Stimulated activated CD4-positive, alpha-beta T cell treated with anti-CD3 and anti-CD28 coated beads, Interleukin-2, amount 100 ng/mL, for 24 hours (primary cell): ENCODE measurements at regions not wholly inside any gene's neighbourhood (a gene's known extent, or its start where the extent isn't known, plus 50 kb on each side); places are given as distances from the start of the nearest gene placed in this dataset.

Experiments used
- DNase-seq, 2 donors: peaks; one replicate each; pipeline ENCODE4 v3.0.0-alpha.2; 2020

DNA sequence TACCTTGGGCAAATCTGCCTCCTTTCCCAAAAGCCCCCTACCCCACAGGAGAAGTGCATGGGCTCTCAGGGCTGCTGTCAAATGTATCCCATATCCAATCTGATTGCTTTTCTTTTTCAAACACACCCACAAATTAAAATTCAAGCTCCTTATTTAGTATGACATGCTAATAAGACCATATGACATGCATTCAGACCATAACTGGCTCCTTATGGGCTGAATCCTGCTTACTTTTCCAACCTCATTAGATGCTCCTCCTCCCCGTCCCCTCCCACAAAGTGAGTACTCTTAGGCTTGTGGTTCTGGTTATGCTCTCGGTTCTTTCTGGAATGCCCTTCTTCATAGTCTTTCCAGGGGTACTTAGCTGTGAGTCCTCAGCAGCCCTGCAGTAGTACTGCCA lies 59.0 kb upstream of the TOM1L1 start:
- no peak for DNase-seq

DNA sequence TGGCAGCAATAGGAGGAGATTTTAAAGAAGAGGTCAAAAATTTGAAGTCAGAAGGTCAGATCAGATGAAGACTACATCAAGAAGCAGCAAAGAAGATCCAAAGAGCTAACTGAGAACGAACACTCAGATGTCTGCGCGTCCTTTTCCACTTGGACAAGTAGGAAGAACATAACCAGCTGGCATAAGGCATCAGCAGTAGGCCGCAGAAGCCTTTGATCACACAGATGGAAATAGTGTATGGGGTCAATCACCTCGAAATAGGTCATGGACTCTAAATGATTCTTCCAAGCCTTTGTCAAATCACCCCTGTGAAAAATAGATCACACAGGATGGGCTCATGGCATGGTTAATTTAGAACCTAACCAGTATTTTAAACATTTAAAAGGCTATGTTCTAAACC lies 56.4 kb upstream of the TOM1L1 start:
- DNase-seq = no peak

DNA sequence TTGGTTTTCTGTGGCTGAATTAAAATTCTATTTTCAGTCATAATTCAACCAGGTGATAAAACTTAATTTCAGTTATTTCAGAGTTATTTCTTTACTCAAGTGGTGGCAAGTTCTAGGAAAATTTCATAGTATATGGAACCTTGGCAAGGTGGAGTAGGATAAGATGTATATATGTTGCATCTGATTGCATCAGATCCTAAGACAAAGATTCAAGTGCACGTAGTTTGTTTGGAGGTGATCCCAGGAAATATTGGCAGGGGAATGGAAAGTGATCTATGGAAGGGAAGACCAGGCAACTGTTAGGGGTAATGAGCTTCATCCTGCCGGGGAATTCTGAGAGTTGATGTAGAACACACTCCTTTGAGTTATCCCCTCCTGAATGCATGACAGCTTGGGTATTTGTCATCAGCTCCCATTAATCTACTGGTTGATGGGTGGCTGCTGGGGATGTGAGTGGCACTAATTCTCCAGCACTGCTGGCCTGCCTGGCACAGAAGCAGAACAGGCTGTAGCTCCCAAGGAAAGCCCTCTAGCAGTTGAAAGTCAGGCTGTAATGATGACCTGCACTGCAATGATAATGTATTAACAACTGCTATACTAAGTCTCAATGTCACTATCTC lies 52.2 kb upstream of the TOM1L1 start:
- no peak for DNase-seq

DNA sequence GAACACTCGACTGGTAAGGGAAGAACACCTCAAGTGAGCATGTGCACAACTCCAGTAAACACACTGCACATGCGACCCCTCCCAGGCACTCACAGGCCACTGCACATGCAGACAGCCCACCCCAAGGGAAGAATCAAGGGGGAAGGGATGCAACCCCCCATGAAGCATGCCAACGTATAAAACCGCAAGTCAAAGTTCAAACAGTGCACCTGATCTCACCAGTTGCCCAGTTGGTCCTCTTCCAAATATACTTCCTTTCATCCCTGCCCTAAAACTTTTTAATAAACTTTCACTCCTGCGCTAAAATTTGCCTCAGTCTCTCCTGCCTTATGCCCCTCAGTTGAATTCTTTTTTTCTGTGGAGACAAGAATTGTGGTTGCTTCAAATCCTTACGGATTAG lies 51.0 kb upstream of the TOM1L1 start:
- no peak for DNase-seq
